Ovary (tissue), 3 donors: ENCODE measurements at regions not wholly inside any gene's neighbourhood (a gene's known extent, or its start where the extent isn't known, plus 50 kb on each side); places are given as distances from the start of the nearest gene placed in this dataset.

ENCODE experiments used
- CTCF ChIP-seq, 3 donors: fragments of 450-650 bp in 2 of 3; fragments of 200-600 bp in 1 of 3; IDR thresholded peaks; one replicate each; pipeline versions ENCODE4 v1.5.1 to v1.8.0; 2016 to 2022; ENCODE audit warnings: antibody characterized with exemption in 3 of 3, mild to moderate bottlenecking in 1 of 3
- POLR2A ChIP-seq: fragments of 450-650 bp; IDR thresholded peaks from one replicate; pipeline ENCODE4 v1.6.1; 2017; ENCODE audit warnings: antibody characterized with exemption, mild to moderate bottlenecking, moderate library complexity
- donor health status: DM: no; HTN: no; CAD: no.

- no peak for TF ChIP-seq POLR2A
- TF ChIP-seq CTCF (IDR thresholded peaks at IDR 0.05) = no peak
Measured at GRCh38 chr2:30310371-30310770, 79.0 kb downstream of the LBH start.
